DOHH2 (cell line): ENCODE measurements at regions not wholly inside any gene's neighbourhood (a gene's known extent, or its start where the extent isn't known, plus 50 kb on each side); places are given as distances from the start of the nearest gene placed in this dataset.

Experiments used
- H3F3A ChIP-seq: fragments of 200-600 bp; sonication (generic), shearing (Covaris generic); 2 replicates; pipeline ENCODE4 v1.6.0; 2016; ENCODE audit warnings: antibody characterized with exemption, mild to moderate bottlenecking; ENCODE audit not compliant: control insufficient read depth, insufficient read depth
- H3K27ac ChIP-seq: fragments of 200-600 bp; sonication (generic); 2 replicates; pipeline ENCODE4 v1.5.1; 2014; ENCODE audit warnings: low read depth, mild to moderate bottlenecking, low read length, moderate library complexity
- H3K27me3 ChIP-seq: fragments of 200-600 bp; sonication (generic); 2 replicates; pipeline ENCODE4 v1.6.1; 2014; ENCODE audit warnings: mild to moderate bottlenecking, low read length, mixed read lengths; ENCODE audit not compliant: control insufficient read depth
- H3K36me3 ChIP-seq: fragments of 200-600 bp; sonication (generic); 2 replicates; pipeline ENCODE4 v1.6.1; 2014; ENCODE audit warnings: mild to moderate bottlenecking, low read length, moderate library complexity, mixed read lengths; ENCODE audit not compliant: control insufficient read depth
- H3K4me1 ChIP-seq: fragments of 200-600 bp; sonication (generic); 2 replicates; pipeline ENCODE4 v1.6.1; 2014; ENCODE audit warnings: mild to moderate bottlenecking, low read length, mixed read lengths; ENCODE audit not compliant: control insufficient read depth
- H3K4me2 ChIP-seq: fragments of 200-600 bp; sonication (generic); 2 replicates; pipeline ENCODE4 v1.6.0; 2014; ENCODE audit warnings: mild to moderate bottlenecking, low read length, moderate library complexity
- H3K4me3 ChIP-seq: fragments of 200-600 bp; sonication (generic); 2 replicates; pipeline ENCODE4 v1.5.1; 2014; ENCODE audit warnings: mild to moderate bottlenecking, low read length, mixed read lengths
- H3K79me2 ChIP-seq: fragments of 200-600 bp; sonication (generic); 2 replicates; pipeline ENCODE4 v1.6.1; 2014; ENCODE audit warnings: mild to moderate bottlenecking, low read length, mixed read lengths; ENCODE audit not compliant: control insufficient read depth
- H3K9me2 ChIP-seq: fragments of 200-600 bp; sonication (generic); replicated peaks from 2 replicates; pipeline ENCODE4 v1.6.1; 2014; ENCODE audit warnings: mild to moderate bottlenecking, low read length, mixed read lengths; ENCODE audit not compliant: control insufficient read depth
- H3K9me3 ChIP-seq: fragments of 200-600 bp; sonication (generic); 2 replicates; pipeline ENCODE4 v1.6.1; 2014; ENCODE audit warnings: antibody characterized with exemption, low read length, mixed read lengths; ENCODE audit not compliant: control insufficient read depth, insufficient read depth
- H4K20me1 ChIP-seq: fragments of 200-600 bp; sonication (generic); 2 replicates; pipeline ENCODE4 v1.6.0; 2014; ENCODE audit warnings: low read depth, mild to moderate bottlenecking, antibody characterized with exemption, low read length, moderate library complexity; ENCODE audit not compliant: control insufficient read depth, insufficient read depth
- CTCF ChIP-seq: fragments of 200-600 bp; sonication (generic); IDR thresholded peaks from one replicate; pipeline ENCODE4 v1.5.1; 2014; ENCODE audit warnings: antibody characterized with exemption, mild to moderate bottlenecking, low read depth, low read length; ENCODE audit not compliant: poor library complexity, severe bottlenecking
- EZH2phosphoT487 ChIP-seq: fragments of 200-600 bp; sonication (generic); IDR thresholded peaks from 2 replicates; pipeline ENCODE4 v1.6.1; 2017; ENCODE audit warnings: borderline replicate concordance, mild to moderate bottlenecking, antibody characterized with exemption, low read length, moderate library complexity, mixed read lengths

GRCh38 chr14:98808494-98809407, 463.2 kb downstream of the BCL11B start:
- Histone ChIP-seq H3K9me3 (no peaks in the 10 kb centered on the region; the same call in 1 of the 2 replicates), H3K4me2 (no peak overlapping the region), H3K9me2 (no peaks in the 10 kb centered on the region), H3K4me1 (no peaks in the 10 kb centered on the region), H3F3A (no peaks in the 10 kb centered on the region), H3K27me3 (no peaks in the 10 kb centered on the region), H3K36me3 (no peaks in the 10 kb centered on the region), H4K20me1 (no peaks in the 10 kb centered on the region), H3K27ac (no peak overlapping the region), H3K4me3 (no peak overlapping the region), H3K79me2 (no peaks in the 10 kb centered on the region)
- no peak for TF ChIP-seq CTCF
- TF ChIP-seq EZH2phosphoT487, result no peak

- H3K4me2 ChIP-seq, result no peak overlapping the region
- no peaks in the 10 kb centered on the region for H3K27me3 ChIP-seq
- no peak for TF ChIP-seq CTCF
- no peak for TF ChIP-seq EZH2phosphoT487
- H3K79me2 ChIP-seq, result no peaks in the 10 kb centered on the region
- no peaks in the 10 kb centered on the region for H3F3A ChIP-seq
- no peaks in the 10 kb centered on the region for H4K20me1 ChIP-seq
- no peaks in the 10 kb centered on the region for H3K9me2 ChIP-seq
- no peak overlapping the region for H3K4me3 ChIP-seq
- H3K4me1 ChIP-seq, result no peaks in the 10 kb centered on the region
- no peaks in the 10 kb centered on the region for H3K36me3 ChIP-seq
- no peaks in the 10 kb centered on the region for H3K9me3 ChIP-seq
- H3K27ac ChIP-seq, result no peak overlapping the region
Measured at GRCh38 chr14:98816195-98816594, 455.8 kb downstream of the BCL11B start.

GRCh38 chr14:98816720-98817119, 455.3 kb downstream of the BCL11B start:
- no peaks in the 10 kb centered on the region for H3F3A ChIP-seq
- no peaks in the 10 kb centered on the region for H3K79me2 ChIP-seq
- no peaks in the 10 kb centered on the region for H3K9me3 ChIP-seq
- H3K4me3 ChIP-seq, result no peak overlapping the region
- no peak overlapping the region for H3K27ac ChIP-seq
- H3K4me1 ChIP-seq, result no peaks in the 10 kb centered on the region
- no peak overlapping the region for H3K4me2 ChIP-seq
- H3K27me3 ChIP-seq, result no peaks in the 10 kb centered on the region
- no peaks in the 10 kb centered on the region for H4K20me1 ChIP-seq
- H3K9me2 ChIP-seq, result no peaks in the 10 kb centered on the region
- no peak for TF ChIP-seq EZH2phosphoT487
- no peak for TF ChIP-seq CTCF
- H3K36me3 ChIP-seq, result no peaks in the 10 kb centered on the region
